Right ventricle myocardium inferior (tissue), 1 donor: ENCODE measurements at regions not wholly inside any gene's neighbourhood (a gene's known extent, or its start where the extent isn't known, plus 50 kb on each side); places are given as distances from the start of the nearest gene placed in this dataset.

Experiments used
- ATAC-seq: fragments of 200-7000 bp; cut with Tn5 transposase; one replicate; pipeline ENCODE4 v1.9.1; 2020; ENCODE audit warnings: mild to moderate bottlenecking, moderate library complexity
- DNase-seq: peaks from one replicate; pipeline ENCODE4 v3.0.0; 2021; ENCODE audit errors: missing footprints
- intact Hi-C: fragments of 100-400 bp; cut with DNase I; formaldehyde crosslinking; loops from one replicate; pipeline ENCODE4 v1.11.0; 2022
- donor health status: DM: no; HTN: yes; CAD: no; lungs with severe emphysema.

DNA sequence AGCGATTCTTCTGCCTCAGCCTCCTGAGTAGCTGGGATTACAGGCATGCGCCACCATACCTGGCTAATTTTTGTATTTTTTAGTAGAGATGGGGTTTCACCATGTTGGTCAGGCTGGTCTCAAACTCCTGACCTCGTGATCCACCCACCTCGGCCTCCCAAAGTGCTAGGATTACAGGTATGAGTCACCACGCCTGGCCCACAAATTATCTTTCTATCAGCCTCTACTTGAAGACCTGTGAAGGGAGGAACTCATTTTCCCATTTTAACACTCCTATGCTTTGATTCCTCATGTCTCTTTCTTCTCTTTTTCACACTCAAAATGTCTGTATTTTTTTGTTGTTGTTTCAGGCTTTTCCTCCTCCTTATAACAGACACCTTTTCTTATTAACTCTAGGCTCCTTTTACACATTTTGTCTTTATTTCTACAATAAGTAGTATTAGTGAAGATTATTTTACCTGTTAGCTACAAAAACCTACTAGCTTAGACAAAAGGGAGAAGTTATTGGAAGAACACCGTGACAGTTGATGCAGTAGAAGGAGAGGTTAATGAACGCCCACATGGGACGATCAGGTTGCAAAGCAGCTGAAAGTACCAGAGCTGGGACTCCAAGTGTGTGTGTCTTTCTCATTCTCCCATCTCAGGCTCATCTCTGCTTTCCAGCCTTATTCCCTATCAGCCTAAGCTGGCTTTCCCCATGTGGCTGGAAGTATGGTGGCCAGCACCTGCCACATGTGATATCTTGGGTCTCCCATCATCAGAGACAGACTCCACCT lies 97.6 kb upstream of the AGAP1 start:
- intact Hi-C loops: no loop called here
- DNase-seq (no peak), ATAC-seq (no peak)

DNA sequence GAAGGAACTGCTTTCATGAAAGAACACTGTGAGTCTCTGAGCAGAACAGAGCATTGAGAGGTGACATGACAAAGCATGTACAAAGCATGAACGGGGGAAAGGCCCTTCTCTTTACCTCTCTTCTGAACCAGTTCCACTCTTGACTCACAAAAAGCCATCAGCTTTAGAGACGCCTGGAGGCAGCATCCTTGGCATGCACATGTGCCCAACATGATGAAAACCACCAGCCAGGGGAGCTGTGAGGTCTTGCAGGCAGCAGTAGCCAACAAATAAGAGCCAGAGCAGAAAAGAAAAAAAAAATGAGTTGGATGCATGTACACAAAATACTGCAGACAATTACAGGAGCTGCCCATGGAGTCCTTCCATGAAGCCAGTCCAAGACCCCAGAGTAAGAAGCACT lies 95.5 kb upstream of the AGAP1 start:
- intact Hi-C loops: no loop called here

DNA sequence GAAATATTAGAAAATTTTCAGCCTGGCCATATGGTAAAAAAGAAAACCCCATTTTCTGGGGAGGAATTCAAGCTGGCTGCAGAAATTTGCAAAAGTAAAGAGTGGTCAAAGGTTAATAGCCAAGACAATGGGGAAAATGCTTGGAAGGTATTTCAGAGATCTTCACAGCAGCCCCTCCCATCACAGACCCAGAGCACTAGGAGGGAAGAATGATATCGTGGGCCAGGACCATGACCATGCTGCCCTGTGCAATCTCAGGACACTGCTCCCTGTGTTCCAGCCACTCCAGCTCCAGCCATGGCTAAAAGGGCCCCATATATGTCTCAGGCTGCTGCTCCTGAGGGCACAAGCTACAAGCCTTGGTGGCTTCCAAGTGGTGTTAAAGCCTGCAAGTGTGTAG lies 93.9 kb upstream of the AGAP1 start:
- intact Hi-C loops: no loop called here
- no peak for DNase-seq
- no peak for ATAC-seq

More for the DNA sequence above, 95.5 kb upstream of the AGAP1 start:
- DNase-seq: no peak
- ATAC-seq: no peak

DNA sequence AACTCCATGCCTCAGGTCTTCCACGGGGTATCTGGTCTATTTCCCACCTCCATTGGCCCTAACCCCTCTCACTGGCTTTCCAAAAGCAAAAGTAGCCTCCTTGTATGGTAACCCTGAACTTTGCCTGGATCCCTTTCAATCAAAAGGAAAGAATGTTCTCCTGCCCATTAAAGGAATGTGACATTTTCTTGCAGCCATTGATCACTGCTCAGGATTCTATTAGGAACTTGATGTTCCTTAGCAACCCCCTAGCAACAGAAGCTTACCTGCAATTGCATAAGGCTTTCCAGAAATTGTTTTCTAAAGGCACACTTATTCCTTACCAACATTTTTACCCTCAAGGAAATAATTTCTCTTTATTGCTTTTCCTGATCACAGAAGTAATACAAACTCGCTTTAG lies 91.4 kb upstream of the AGAP1 start:
- intact Hi-C loops: no loop called here
- DNase-seq: no peak
- no peak for ATAC-seq

DNA sequence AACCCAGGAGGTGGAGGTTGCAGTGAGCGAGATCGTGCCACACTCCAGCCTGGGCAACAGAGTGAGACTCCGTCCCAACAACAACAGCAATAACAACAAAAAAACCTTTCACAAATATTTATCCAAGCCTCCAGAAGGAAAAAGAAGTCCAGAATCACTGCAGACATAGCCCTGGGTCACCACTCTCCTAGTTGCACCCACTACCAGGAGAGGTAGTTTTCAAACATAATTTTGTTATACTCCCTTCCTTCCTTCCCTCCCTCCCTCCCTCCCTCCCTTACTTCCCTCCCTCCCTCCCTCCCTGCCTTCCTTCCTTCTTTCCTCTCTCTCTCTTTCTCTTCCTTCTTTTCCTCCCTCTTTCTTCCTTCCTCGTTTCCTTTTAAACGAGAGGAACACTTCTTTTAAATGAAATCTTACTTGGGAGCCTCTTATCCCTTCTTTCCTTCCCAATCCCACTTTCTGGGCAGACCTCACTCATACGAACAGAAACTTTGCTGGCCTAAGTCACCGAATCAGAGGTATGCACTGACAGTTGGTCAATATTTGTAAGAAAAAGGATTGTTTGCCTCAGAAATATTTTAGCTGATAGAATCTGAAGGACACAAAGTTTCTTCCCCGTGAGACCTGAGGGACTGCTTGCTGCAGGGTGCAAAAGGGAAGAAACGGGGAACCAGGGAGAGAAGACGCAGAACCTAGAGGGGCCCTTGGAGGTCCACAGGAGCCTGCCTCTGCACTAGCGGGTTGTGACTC lies 88.1 kb upstream of the AGAP1 start:
- DNase-seq (no peak), ATAC-seq (no peak)
- intact Hi-C loops: no loop called here

DNA sequence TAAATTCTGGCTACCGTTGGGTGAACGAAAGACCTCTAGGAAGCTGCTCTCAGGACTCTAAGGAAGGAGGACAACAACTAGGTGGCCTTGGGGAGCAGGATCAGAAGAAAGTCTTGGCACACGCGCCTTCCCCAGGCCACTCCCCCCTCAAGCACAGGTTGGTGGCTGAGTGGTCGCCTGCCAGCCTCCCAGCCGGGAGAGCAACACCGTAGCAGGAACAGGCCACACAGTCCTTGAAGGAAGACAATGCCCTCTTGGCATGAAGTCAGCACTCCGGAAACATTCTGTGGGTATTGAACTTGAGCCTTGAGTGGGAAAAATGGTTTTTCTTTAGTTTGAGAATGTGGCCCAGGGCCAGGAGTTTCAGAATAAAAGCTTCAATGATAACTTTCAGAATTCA lies 87.4 kb upstream of the AGAP1 start:
- ATAC-seq: no peak
- DNase-seq: no peak
- intact Hi-C loops: no loop called here

DNA sequence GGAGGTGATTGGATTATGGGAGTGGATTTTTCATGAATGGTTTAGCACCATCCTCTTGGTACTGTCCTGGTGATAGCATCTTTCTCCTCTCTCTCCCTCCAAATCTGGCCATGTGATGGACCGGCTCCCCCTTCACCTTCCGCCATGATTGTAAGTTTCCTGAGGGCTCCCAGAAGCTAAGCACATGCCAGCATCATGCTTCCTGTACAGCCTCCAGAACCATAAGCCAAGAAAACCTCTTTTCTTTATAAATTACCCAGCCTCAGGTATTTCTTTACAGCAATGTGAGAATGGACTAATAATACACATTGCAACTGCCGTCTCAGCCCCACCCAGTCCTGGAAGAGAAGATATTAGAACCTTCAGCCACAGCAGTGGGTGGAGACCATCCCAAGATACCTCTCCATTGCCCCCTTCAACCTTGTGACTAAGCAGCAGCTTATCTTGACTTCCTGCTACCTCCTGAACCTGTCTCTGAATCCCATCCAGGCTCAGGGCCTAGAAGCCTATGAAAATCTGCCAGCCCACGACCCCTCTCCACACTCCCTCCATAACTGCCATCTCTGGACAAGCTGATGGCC lies 81.8 kb upstream of the AGAP1 start:
- no peak for ATAC-seq
- no peak for DNase-seq
- intact Hi-C loops: loop anchor here (5.0 to 10.0 kb wide), 2 partner anchors 80 to 333 kb away; partner anchors contain the start of gene AGAP1

DNA sequence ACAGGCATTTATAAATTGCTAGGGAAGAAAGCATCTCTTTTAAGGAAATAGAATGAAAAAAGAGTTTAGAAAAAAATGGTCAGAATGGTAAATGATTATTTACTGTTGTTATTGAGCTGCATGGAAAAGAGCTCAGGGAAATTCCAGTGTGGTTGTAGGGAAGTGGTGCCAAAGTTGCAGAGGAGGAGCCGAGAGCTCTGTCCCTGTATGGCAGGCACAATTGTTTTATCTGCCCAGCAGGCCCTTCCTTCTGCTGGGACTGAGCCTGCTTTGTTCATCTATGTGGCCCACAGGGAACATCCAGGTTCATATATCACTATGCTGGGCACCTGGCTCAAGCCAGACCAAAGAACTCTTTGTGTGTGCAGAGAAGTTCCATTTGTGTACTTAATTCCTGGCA lies 80.8 kb upstream of the AGAP1 start:
- DNase-seq (no peak), ATAC-seq (peak; percentile 51)
- intact Hi-C loops: loop anchor here (5.0 to 10.0 kb wide), 2 partner anchors 79 to 332 kb away; partner anchors contain the start of gene AGAP1

DNA sequence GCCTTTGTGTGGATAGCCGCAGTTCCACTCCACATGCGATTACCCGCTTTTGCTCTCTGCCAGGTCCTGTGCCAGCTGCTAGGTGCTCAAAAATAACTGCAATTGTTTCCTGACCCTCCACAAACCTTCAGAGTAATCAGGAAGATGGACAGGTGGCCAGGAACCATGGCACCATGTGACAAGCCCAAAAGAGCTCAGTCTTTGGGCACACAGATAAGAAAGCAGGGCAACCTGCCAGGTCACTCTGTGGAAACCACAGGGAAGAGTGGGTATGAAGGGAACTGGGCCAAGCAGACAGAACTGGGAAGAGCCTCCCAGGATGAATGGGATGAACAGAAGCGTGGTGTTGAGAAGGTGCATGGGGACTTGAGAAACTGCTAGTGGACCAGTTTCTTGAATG lies 79.4 kb upstream of the AGAP1 start:
- ATAC-seq (peak; percentile 90), DNase-seq (no peak)
- intact Hi-C loops: loop anchor here (5.0 to 10.0 kb wide), 2 partner anchors 78 to 330 kb away; partner anchors contain the start of gene AGAP1

DNA sequence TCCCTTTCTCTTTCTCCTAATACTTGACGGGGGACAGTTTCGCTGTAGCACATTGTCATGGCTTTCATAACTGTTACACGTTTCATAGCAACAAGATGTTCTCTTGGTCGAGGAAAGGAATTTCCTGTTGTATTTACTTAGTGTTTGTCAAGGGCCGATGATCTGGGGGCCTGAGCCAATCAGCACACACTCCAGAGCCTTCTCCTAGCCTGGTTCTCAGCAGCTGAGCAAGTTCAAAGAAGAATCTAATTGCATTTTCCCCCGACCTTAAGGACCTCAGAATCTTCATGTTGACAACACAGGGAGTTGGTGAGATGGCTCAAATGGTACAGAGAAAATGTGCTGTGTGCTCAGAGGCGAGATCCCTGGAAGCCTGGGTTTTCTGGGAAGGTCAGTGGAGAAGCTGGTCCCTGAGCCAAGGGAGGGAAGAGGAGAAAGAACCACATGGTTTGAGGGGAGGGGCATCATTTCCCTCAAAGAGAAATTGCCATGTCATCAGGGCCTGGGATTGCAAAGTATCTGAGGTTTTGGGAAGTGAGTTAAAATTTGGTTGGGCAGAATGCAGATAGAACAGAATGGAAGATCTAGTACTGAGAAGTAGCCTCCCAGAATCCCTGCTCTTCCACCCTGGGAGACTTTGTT lies 76.9 kb upstream of the AGAP1 start:
- intact Hi-C loops: loop anchor here (10.0 kb wide), 1 partner anchor 328 kb away; no protein-coding TSS in a partner anchor
- DNase-seq: no peak
- ATAC-seq: peak; percentile 30

DNA sequence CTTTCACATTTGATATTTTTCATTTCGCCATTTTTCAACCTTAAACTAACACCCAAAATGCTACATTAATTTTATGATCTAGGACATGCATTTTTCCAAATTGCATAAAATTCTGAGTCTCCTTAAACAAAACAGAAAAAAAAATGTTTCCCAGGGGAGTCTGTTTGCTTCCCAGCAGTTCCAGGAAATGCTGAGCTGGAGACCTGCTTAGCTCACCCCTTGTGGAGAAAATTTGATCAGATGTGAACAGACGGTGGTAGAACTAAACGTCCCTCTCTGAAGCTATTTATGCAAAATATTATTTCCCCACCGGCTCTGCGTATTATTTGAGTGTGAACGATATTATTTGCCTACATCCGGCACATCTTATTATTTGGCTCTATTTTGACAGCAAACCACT lies 74.9 kb upstream of the AGAP1 start:
- intact Hi-C loops: loop anchor here (10.0 kb wide), 1 partner anchor 326 kb away; no protein-coding TSS in a partner anchor
- no peak for ATAC-seq
- DNase-seq: no peak

DNA sequence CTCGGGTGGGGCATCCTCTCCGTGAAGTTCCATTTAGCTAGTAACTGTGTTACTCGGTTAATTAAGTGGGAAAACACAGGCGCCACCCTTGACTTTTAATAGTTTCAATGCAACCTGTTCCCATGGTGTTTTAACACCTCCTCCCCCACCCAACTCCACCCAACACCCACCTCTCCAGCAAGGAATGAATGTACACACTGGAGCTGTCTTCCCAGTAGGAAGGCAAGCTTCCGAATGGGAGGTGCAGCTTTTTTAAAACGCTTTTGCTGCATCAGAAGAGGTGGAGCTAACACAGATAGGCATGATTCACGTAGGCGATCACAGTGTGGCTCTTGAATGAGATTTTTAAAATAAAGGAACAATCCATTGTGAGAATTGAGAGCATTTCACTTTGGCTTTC lies 73.8 kb upstream of the AGAP1 start:
- ATAC-seq: no peak
- intact Hi-C loops: loop anchor here (10.0 kb wide), 1 partner anchor 325 kb away; no protein-coding TSS in a partner anchor

DNA sequence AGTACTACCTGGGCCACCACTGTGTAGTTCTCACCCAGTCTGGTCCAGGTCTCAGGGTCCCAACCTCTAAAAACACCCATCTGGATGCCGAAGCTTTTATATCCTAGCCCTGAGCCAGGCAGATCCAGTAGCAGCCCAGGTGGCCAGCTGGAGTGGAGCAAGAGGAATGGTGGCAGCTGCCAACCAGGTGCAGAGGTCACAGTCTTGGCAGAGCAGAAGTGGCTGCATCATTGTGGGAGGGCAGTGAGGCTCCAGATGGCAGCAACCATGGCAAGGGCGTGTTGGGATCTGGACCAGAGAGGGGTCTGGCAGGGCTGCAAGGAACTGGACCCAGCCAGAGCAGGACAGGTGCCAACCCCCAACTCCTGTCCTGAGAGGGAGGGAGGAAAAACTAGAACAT lies 72.2 kb upstream of the AGAP1 start:
- no peak for DNase-seq
- peak; percentile 65 for ATAC-seq
- intact Hi-C loops: no loop called here

More for the DNA sequence above, 73.8 kb upstream of the AGAP1 start:
- DNase-seq: no peak

DNA sequence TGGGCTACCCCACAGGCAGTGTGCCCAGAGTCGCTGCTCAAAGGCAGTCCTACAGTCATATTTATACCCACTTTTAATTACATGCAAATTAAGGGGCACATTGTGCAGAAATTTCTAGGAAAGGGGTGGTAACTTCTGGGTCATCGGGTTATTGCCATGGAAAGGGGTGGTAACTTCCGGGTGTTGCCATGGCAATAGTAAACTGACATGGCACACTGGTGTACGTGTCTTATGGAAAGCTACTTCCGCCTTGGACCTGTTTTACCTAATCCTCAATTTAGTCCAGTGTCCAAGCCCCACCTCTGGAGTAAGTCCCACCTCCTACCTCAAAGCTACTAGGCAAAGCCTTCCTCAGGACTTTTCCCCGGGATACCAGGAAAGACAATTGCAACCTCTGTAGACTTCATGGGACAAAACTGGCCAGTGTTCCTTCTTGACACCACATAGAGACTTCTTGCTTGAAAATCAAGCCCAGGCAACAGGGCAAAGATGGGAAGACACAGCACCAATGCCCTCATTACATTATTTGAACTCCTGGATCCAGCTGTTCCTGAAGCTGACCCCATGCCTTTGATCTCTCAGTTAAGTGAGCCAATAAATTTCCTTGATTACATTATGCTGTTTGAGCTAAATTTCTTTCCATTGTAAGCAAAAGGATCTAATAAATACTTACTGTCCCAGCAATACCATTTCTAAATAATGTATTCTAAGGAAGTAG lies 63.3 kb upstream of the AGAP1 start:
- intact Hi-C loops: loop anchor here (10.0 kb wide), 1 partner anchor 164 kb away; no protein-coding TSS in a partner anchor
- ATAC-seq (no peak), DNase-seq (no peak)

DNA sequence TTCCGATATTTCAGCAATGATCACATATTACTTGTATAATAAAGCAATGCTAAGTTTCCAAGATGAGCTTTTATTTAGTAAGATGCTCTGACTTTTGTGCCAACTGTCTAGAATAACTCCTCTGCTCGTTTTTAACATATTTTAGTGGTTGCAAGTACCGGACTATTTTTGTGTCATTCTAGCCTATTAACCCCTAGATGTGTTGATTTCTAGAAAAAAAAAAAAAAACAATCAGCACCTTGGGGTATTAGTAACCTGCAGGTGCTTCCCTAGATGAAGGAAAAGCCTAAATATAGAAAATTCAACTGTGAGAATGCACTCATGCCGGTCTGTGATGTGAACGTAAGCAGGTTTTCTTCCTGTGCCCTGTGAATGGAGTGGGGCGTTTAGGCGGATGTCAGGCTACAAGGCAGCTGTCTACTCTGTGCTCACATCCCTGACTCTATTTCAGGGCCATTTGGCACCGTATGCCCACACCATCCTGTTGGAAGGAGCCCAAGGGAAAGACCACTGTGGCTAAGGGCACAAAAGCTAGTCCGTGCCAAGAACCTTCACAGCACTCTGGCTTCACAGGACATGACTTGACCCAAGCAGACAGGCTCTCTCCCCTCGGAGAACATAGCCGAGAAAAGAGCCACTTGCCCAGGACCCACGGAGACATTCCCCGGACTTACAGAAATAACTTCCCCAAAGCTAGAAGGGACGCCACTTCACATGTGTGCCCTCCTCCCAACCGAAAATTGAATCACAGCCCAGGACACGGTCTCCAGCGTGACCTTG lies 60.9 kb upstream of the AGAP1 start:
- DNase-seq: no peak
- peak; percentile 73 for ATAC-seq
- intact Hi-C loops: loop anchor here (10.0 kb wide), 1 partner anchor 162 kb away; no protein-coding TSS in a partner anchor

DNA sequence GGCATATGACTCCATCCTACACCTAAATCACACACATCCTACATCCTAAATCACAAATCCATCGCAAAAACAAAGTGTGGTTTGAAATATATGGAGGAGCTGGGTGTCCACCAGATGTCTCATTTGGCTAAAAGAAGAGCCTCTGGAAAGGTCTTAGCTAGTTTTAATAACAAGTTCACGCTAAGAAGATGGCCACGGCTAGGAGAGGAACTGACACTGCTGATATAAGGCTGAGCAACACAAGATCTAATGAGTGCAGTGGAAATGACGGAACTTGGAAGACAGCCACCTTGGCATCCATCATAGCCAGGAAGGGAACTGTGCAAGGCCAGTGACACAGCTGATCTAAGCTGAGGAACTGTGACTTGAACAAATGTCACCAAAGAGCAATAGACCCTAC lies 60.0 kb upstream of the AGAP1 start:
- no peak for DNase-seq
- intact Hi-C loops: loop anchor here (10.0 kb wide), 1 partner anchor 161 kb away; no protein-coding TSS in a partner anchor

DNA sequence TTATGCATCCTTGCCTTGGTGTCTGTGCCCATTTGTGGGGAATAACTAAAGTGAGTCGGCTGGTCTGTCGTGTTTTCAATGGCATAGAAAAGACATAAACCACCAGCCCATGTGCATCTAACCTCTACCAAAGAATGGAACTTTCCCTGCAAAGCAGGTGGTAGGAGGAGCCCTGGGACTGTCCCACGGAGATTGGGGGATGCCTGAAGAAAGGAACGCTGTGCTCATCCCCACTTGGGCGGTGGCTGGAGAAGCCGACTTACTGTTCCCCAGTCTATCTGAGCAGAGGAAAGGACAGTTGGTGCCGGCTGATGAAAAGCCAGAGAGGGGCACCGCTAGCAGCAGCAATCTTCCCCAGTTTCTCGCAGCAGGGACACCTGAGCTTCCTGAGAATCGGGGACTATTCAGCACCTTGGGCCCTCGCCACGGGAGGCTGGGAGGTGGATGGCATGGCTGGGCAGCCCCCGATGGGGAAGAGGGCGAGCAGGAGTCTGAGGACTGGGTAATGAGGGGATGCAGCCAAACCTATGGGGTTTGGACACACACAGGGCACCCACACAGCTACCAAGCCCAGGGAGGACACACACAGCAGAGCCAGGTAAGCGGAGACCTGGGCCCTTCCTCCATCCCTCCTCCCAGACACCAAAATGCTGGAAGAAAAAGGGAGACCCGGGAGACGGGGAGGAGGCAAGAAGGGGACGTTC lies 53.7 kb upstream of the AGAP1 start:
- no peak for ATAC-seq
- intact Hi-C loops: loop anchor here (10.0 kb wide), 1 partner anchor 155 kb away; no protein-coding TSS in a partner anchor

More for the DNA sequence above, 60.0 kb upstream of the AGAP1 start:
- peak; percentile 92 for ATAC-seq

More for the DNA sequence above, 53.7 kb upstream of the AGAP1 start:
- no peak for DNase-seq
